ENCODE measurements at regions not wholly inside any gene's neighbourhood (a gene's known extent, or its start where the extent isn't known, plus 50 kb on each side); places are given as distances from the start of the nearest gene placed in this dataset.

- WGBS, 2 donors, result 75 to 80% methylated on average over 18 to 32 of the region's 35 CpGs
- no peaks in the 10 kb centered on the region for H3K9me3 ChIP-seq
- DNase-seq (ENCODE audit: low spot score in 2 of 2), result no peak
- H3K4me1 ChIP-seq, result peaks cover 0 to 56% (median 23%) of the 10 kb centered on the region in 4 donors
- H3K27me3 ChIP-seq, result no peaks in the 10 kb centered on the region
- no peak overlapping the region for H3K4me3 ChIP-seq
- peak overlapping the region in 2 of 4 donors; percentile 50 to 91 for H3K27ac ChIP-seq
- TF ChIP-seq EP300 (IDR thresholded peaks at IDR 0.05) (no peak), POLR2A (IDR thresholded peaks at IDR 0.05) (no peak), CTCF (IDR thresholded peaks at IDR 0.05) (no peak)
- H3K36me3 ChIP-seq, result peaks cover 0 to 15% (median 0%) of the 10 kb centered on the region in 3 donors
Measured at GRCh38 chr22:48707763-48708557, 1119.7 kb downstream of the BRD1 start.

GRCh38 chr22:48706934-48707762 lies 1120.5 kb downstream of the BRD1 start:
- H3K4me1 ChIP-seq, result peaks cover 0 to 58% (median 25%) of the 10 kb centered on the region in 4 donors
- no peaks in the 10 kb centered on the region for H3K27me3 ChIP-seq
- TF ChIP-seq CTCF (IDR thresholded peaks at IDR 0.05), result no peak
- no peak for TF ChIP-seq EP300 (IDR thresholded peaks at IDR 0.05)
- no peak for TF ChIP-seq POLR2A (IDR thresholded peaks at IDR 0.05)
- no peak overlapping the region for H3K4me3 ChIP-seq
- 48 to 72% methylated on average over 11 to 12 of the region's 15 CpGs for WGBS, 2 donors
- H3K27ac ChIP-seq, result peak overlapping the region in 2 of 4 donors; percentile 48 to 91
- H3K9me3 ChIP-seq, result no peaks in the 10 kb centered on the region
- no peak for DNase-seq (ENCODE audit: low spot score in 2 of 2)
- H3K36me3 ChIP-seq, result peaks cover 0 to 15% (median 0%) of the 10 kb centered on the region in 3 donors

- 67 to 77% methylated on average over 16 of the region's 16 CpGs for WGBS, 2 donors
- H3K4me1 ChIP-seq, result peaks cover 0 to 68% (median 28%) of the 10 kb centered on the region in 4 donors
- DNase-seq (ENCODE audit: low spot score in 2 of 2), result no peak
- no peak overlapping the region for H3K4me3 ChIP-seq
- peak overlapping the region in 3 of 4 donors; percentile 28 to 91 (median 83) for H3K27ac ChIP-seq
- no peak for TF ChIP-seq CTCF (IDR thresholded peaks at IDR 0.05)
- H3K27me3 ChIP-seq, result no peaks in the 10 kb centered on the region
- H3K36me3 ChIP-seq, result peaks cover 0 to 15% (median 0%) of the 10 kb centered on the region in 3 donors
- no peaks in the 10 kb centered on the region for H3K9me3 ChIP-seq
Measured at GRCh38 chr22:48705917-48706605, 1121.6 kb downstream of the BRD1 start.

GRCh38 chr22:48705159-48705916 lies 1122.3 kb downstream of the BRD1 start:
- TF ChIP-seq CTCF (IDR thresholded peaks at IDR 0.05) (peak in 1 of 5 experiments; percentile 6), EP300 (IDR thresholded peaks at IDR 0.05) (no peak), POLR2A (IDR thresholded peaks at IDR 0.05) (no peak)

More at GRCh38 chr22:48705159-48705916, 1122.3 kb downstream of the BRD1 start:
- peak overlapping the region; percentile 28 to 91 (median 58) for H3K27ac ChIP-seq
- H3K4me1 ChIP-seq, result peaks cover 0 to 76% (median 30%) of the 10 kb centered on the region in 4 donors
- 50 to 63% methylated on average over 10 to 16 of the region's 18 CpGs for WGBS, 2 donors
- H3K27me3 ChIP-seq, result no peaks in the 10 kb centered on the region
- no peaks in the 10 kb centered on the region for H3K9me3 ChIP-seq
- no peak overlapping the region for H3K4me3 ChIP-seq
- no peak for DNase-seq (ENCODE audit: low spot score in 2 of 2)
- peaks cover 0 to 15% (median 0%) of the 10 kb centered on the region in 3 donors for H3K36me3 ChIP-seq

All from tibial nerve (tissue), 4 donors.